Limb (tissue), 2 donors: ENCODE measurements at regions not wholly inside any gene's neighbourhood (a gene's known extent, or its start where the extent isn't known, plus 50 kb on each side); places are given as distances from the start of the nearest gene placed in this dataset.
A peak's percentile ranks its signal among the peaks of the same experiment; 100 is the strongest.
"Not testable (repeated sequence)": the region's sequence is repeated elsewhere in the genome, so short reads cannot be mapped to it uniquely, and the experiment has no call there.

Experiments used
- DNase-seq, 2 donors: peaks; one replicate each; pipeline ENCODE4 v3.0.0-alpha.2; 2016; ENCODE audit errors: extremely low spot score in 2 of 2

DNA sequence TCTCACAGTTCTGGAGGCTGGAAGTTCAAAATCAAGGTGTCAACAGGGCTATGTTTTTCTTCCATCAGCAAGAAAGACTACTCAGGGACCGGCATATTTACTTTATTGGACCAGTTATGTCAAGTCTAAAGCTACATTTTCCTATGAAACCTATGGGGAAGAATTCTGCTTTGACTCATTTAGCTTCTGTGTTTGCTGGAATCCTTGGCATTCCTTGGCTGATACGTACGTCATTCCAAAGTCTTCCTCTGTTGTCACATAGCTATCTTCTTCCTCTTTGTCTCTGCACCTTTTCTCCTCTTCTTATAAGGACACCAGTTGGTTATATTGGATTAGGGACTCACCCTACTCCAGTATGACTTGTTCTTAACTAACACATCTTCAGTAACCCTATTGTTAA, 137.4 kb upstream of the FBXO11 start:
- no peak for DNase-seq

DNA sequence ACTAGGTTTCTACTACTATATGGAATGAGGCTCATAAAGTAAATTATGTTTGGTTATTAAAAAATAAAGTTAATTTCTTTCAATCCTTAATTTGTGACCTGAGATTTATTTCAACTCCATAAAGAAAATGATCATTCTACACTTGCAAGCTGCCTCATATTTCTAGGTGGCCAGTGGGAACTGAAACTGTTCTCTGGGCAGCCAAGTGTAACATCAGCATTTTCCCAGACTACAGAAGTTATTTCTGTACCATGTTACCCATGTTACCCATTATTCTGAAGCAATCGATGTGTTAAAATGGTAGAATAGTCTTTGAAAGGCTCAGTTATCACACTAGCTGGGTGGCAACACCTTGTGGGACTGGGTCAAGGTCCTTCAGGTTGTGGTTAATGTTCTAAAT, 139.3 kb upstream of the FBXO11 start:
- DNase-seq: no peak

DNA sequence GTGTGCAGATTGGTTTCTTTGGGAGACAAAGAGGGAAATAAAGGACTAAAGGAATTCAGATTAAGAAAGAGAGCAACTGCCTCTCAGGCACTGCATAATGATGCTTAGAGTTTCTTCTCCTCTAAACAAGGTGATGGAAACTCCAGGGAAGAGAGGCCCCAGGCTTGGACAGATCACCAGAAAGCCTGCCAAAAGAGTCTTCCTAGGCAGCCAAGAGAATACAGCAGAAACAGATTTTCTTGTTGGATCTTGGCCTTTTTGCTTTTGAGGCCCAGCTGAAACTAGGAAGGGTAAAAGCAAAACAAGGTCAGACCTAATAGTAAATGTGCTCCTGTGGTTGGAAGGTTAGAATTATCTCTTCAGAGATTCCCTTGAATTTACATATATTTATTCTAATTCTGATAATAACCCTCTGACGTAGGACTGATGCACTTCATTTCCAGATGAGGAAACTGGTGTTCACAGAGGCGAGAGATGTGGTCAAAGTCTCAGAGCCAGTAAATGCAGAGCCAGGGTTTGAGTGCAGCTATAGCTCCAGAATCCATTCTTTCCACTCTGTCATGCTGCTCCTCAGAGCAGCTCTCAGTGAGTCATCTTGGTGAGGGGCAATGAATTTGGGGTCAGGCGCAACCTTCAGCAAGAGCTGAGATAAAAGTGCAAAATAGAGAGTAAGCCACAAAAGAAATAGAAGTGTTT, 142.3 kb upstream of the FBXO11 start:
- DNase-seq: peak in 1 of 2 donors; percentile 59

DNA sequence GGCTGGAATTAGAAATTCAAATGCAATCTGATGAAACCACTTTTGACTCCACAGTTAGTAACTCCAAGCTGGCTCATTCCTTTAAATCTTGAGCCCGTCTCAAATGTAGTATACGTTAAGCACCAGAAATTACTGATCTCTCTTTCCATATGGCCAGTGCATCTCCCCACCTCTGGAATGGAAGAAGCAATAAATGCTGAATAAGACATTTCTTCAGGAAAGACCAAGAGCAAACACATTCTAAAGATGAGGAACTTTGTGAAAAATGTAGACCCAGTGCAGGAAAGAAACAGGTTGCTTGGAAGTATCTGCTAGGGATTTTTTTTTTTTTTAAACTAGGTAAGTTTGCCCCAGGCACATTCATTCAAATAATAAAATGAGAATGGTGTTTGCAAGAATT, 143.1 kb upstream of the FBXO11 start:
- DNase-seq: no peak

DNA sequence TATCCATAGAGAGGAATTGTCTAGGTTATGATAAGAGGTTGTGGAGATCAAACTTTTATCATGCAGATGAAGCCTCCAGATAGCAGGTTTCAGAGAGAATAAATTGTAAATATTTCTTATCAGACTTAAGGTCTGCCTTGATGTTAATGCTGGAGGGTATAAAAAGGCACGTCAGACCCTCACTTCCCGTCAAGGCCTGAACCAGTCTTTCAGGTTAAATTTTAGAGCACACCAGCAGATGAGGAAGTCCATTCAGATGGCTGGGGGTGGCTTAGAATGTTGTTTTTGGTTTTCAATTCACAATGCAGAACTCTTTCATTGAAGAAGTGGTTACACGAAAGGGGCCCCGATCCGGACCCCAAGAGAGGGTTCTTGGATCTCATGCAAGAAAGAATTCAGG, 144.4 kb upstream of the FBXO11 start:
- no peak for DNase-seq

DNA sequence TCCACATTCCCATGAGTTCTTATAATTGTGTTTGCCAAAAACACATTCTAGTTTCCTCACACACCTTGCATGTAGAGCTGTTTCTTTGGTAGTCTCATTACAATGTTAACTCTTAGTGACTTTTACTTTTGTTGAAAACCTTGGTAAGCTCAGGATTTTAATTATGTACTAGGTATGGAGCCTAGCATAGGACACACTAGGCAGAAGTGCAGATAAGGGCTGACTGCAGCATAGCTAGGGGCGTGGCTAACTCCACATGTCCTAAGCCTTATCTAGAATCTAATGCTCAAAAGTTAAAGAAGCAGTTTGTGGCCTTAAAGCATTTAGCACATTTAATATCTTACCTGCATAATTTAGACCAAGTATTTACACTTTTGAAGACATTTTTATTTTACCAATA, 153.7 kb upstream of the FBXO11 start:
- DNase-seq: no peak

DNA sequence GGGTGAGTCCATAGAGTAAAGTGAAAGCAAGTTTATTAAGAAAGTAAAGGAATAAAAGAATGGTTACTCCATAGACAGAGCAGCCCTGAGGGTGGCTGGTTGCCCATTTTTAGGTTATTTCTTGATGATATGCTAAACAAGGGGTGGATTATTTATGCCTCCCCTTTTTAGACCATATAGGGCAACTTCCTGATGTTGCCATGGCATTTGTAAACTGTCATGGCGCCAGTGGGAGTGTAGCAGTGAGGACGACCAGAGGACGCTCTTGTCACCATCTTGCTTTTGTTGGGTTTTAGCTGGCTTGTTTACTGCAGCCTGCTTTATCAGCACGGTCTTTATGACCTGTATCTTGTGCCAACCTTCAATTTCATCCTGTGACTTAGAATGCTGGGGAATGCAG, 155.4 kb upstream of the FBXO11 start:
- DNase-seq: not testable (repeated sequence)

DNA sequence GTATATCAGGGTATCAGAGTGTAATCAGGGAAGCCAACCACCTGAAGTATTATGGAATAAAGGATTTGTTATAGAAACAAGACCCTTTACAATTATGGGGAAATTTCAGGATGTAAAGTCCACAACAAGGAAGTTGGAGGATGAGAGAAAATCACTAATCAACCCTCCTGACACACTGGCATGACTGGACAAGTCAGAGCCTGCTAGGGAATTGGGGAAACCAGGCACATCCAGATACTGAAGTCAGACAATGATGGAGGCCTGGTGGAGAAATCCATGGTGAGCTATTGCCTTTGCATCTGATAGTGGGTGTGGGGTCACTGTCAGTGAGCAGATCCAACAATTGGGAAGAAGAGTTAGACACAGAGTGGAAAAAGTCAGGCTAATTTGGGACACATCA, 158.8 kb upstream of the FBXO11 start:
- no peak for DNase-seq

DNA sequence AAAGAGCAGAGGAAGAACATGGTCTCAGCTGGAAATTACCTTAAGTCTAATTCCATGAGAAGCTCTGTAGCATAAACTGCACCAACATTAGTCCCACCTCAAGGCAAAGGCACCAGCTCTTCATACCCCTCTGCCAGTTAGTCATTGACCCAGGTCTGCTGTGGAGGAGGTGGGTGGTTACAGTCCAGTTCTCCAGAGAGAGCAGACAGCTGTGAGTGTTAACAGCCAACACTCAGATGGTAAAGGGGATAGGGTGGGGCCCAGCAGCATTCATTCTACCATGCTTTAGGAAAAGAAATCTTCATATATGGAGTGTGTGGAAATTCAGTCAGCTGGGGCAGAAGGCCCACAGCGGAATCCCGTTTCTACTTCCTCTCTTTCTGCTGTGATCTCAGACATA, 159.7 kb upstream of the FBXO11 start:
- no peak for DNase-seq

DNA sequence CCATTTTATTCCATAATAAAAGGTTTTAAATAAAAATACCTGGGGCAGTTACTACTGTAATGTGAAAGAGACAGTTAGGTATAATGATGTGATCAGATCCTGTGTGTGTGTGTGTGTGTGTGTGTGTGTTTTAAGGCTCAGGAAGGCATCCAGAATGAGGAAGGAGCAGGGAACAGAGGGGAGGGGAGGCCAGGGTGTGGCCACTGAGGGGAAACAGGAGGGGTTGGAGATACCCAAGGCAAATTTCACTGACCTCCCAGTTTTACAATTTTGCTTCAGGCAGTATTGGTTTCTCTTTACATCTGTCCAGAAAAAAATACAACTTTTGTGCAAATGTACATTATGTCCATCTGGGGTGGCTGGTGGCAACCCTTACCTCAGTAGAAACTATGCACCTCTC, 163.5 kb upstream of the FBXO11 start:
- DNase-seq: no peak

DNA sequence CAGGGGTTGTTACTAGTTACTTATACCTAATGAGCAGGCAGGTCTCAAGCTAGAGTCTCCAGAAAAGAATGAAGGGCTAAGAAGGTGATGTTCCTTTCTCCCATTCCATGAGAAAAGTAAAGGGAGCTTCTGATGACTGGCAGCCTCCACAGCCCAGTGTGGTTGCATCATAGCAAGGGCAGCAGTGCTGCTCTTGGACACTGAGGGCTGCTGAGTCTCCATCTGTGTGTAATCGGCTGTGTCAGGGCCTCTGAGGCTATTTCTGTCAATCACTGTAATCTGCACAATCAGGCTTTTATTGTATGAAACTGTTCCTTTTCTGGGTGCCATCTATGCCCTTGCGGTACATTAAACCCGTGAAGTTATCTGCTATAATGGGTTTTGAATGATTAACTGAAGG, 164.1 kb upstream of the FBXO11 start:
- DNase-seq: no peak

DNA sequence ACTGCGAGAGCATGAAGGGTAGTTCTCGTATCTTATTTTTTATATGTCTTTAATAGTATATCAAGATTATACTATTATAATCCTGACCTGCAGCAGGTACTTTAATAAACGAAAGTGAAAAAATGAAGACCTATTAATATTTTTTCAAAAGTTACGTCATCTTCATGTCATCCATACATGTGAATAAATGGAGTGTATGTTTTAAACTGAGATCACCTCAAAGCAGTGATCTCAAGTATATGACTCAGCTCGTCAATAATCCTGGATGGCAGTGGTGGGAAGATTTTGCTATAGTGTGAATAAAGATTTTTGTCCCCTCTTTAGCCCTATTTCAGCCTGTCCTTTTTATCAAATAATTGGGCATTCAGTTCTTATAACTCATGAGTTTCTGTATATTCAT, 166.3 kb upstream of the FBXO11 start:
- no peak for DNase-seq

DNA sequence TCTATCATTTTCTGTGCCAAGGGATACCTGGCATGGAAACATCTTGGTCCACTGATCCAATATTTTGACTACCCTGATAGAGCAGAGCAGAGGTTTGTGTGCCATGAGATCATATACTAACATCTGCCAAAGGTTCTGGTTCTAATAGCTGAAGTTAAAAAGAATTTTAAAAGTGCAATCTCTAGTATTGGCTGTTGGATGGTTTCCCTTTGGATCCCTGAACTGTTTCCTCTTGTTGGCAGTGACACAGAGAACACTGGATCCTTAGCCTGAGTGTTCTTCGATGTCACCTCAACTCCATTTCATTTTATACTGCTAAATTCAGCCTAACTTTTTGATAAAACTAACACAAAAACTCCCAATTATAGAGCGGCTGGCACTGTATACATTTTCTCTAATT, 169.3 kb upstream of the FBXO11 start:
- DNase-seq: peak in 1 of 2 donors; percentile 7

DNA sequence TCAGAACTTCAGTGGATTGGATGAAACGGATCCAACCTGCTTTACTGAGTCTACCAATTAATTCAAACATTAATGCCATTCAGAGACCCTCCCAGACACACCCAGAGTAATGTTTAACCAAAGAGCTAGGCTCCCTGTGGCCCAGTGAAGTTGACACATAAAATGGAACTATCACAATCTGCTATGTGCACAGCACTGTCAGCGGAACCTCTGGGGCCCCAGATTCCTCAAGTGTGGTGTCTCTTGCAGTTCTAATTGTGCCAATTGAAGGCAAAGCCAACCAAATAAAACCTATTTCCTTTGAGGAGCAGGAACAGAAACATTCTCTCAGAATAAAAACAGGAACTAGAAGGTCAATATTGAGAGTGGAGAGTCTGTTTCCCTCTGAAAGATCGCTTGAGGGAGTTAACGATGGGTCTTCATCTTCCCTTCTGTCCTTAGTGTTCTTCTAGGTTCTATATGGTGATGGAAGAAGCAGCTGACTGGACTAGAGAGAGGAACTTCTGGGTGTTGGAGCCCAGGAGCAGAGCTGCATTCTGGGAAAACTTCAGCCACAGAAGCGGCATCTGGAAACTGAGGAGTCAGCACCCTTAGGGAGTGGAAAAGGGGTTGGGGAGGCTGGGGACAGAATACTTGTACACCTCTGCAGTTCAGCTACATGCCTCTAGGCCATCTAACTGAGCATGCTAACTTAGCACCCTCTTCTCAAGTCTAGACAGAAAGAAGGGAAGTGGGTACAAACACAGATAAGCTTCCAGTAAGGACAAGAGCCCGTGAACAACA, 174.4 kb upstream of the FBXO11 start:
- DNase-seq: no peak

DNA sequence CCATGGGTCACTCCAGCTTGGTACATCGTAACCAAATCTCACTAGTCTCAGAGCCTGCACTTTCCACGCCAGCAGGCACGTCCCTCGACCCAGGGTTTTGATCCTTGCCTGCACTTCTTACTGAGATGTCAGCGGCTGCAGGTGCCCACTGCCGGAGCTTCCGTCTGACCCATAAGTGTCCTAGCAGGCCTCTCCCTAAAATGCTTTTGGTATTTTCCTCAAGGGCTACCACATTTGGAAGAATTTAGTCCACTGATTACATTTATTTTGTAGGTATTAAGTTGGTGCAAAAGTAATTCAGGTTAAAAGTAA, 175.0 kb upstream of the FBXO11 start:
- no peak for DNase-seq

DNA sequence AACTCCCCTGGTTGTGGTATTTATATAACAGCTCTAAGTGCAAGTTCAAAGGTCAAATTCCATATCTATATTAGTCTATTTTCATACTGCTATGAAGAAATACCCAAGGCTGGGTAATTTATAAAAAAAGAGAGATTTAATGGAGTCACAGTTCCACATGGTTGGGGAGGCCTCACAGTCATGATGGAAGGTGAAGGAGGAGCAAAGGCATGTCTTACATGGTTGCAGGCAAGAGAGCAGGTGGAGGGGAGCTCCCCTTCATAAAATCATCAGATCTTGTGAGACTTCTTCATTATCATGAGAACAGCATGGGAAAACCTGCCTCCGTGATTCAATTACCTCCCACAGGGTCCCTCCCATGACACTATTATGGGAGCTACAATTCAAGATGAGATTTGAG, 179.6 kb upstream of the FBXO11 start:
- DNase-seq: no peak

DNA sequence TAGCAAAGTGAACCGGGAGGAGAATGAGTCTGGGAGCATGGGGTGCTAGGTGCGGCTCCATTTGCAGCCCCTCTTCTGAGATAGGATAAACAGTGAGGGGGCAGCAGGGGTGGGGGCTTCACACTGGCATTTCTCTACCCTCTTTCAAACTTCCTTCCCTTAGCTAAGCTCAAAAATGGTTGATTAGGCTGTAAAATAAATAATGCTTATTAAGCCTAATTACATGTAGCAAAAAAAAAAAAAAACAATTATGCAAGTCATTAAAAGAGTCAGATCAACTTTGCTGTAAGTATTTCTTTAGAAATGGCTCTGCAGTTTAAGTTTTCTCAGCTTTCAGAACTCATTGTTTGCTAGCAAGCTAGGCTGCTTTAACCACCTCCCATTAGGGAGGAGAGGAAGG, 182.7 kb upstream of the FBXO11 start:
- DNase-seq: no peak

DNA sequence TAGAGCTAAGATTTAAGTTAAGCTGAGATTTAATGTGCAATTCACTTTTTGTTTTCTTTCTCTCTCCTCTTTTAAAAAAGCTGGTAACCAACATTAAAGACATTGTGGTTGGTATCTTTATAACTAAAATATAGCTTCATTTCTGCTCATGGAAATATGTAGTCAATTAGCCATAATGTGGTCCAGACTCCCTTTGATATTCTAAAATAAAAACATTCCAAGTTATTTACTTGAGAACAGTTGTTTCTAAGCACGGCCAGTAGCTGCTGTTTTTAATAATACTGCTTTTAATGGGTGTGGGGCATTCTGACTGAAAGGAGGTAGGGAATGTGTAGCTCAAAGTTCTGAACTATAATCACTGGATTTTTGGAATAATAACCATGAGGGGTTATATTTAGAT, 183.3 kb upstream of the FBXO11 start:
- no peak for DNase-seq

DNA sequence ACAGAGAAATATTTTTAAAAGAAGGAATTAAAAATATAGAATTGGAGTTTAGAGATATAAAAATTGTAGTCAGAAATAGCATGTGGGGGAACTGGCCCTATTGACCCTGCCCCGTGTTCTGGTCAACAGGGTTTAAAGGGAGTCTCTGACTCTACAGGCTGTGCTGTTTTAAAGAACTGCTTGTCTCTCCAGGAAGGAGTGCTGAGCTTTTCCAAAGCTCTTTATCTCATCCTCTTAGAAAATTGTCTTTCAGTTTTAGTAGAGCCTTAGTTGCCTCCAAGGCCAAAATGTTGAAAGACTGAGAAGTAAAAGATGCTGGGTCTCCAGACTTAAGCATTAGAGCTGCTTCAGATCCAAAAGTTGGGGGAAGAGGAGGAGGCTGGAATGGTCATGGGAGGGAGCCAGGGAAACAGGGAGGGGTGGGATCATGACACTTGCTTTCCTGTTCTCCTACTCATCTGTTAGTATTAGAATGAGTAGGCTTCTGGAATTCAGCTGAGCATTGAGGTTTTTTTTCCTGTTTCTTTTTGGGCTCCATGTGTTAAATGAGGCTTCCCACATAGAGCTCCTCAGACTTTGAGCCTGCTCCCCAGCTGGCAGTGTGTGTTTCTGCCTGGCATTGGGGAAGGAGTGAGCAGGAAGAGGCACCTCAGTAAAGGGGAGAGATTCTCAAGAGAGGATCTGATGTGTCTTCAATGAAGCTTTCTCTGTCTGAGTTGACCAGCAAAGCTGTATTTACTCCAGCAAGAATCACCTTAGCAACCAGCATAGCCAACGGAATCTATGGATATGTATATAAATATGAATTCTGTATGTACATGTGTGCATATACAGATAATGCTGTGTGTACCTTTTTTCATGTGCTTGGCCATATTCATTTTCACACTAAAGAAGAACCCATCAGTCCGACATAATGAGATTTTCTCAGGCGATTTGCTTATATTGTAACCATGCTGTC, 186.8 kb upstream of the FBXO11 start:
- DNase-seq: no peak

DNA sequence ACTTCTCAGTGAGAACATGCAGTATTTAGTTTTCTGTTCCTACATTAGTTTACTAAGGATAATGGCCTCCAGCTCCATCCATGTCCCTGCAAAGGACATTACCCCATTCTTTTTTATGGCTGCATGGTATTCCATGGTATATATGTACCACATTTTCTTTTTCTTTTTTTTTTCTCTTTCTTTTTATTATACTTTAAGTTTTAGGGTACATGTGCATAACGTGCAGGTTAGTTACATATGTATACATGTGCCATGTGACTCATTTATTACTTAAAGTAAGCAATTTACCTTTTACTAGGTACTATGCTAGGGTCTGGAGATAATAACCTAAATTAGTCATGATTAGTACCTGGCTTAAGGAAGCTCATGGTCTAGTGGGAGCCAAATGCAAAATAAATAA, 190.5 kb upstream of the FBXO11 start:
- not testable (repeated sequence) for DNase-seq

DNA sequence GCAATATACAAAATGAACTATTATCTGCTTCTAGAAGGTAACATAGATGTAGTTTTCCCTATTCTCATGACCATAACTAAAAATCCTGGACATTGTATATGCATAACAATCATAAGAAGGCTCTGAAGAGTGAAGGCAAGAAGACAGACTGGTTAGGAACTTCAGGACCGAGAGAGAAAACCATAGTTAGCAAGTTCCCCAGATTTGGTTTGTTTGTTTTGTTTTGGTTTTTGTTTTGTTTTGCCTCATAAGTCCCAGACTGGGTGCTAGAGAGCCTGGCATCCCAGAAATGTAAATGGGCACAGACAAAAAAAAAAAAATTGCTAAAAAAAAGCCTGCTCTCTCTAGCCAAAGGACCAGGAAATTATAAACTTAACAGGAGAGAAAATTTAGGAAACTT, 192.2 kb upstream of the FBXO11 start:
- DNase-seq: no peak

DNA sequence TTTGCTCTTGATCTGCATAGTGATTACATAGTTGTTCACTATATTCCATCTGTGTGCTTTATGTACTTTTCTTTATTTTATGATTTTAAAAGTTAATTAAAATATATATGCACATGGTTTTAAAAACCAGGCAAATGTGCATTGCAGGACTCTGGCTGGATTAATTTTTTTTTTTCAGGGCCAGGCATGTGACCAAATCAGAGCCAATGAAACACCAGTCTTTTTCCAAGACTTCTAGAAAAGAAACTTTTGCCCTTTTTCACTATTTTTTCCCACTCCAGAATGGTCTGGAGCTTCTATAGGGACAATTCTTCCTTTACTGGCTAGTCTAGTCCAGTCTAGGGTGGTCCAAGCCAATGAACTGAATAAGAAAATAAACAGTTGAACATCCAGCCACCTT, 198.1 kb upstream of the FBXO11 start:
- DNase-seq: no peak
